ENCODE measurements at regions not wholly inside any gene's neighbourhood (a gene's known extent, or its start where the extent isn't known, plus 50 kb on each side); places are given as distances from the start of the nearest gene placed in this dataset.

- TF ChIP-seq RNF2 (IDR thresholded peaks at IDR 0.05; ENCODE audit: borderline replicate concordance, low read depth, low read length, missing control alignments, poor library complexity, severe bottlenecking) = no peak
- no peak for TF ChIP-seq CEBPB (IDR thresholded peaks at IDR 0.05; ENCODE audit: low read depth, low read length)
- no peak for TF ChIP-seq FOSL1 (IDR thresholded peaks at IDR 0.05; ENCODE audit: insufficient read depth, low read depth, low read length)
- TF ChIP-seq POLR2AphosphoS5 (IDR thresholded peaks at IDR 0.05; ENCODE audit: low read depth, low read length) = no peak
Measured at GRCh38 chr6:150755524-150755923, 110.0 kb upstream of the MTHFD1L start (continued).

Measured in H1 (cell line).